ENCODE measurements at regions not wholly inside any gene's neighbourhood (a gene's known extent, or its start where the extent isn't known, plus 50 kb on each side); places are given as distances from the start of the nearest gene placed in this dataset.
"Not testable (repeated sequence)": the region's sequence is repeated elsewhere in the genome, so short reads cannot be mapped to it uniquely, and the experiment has no call there.

DNA sequence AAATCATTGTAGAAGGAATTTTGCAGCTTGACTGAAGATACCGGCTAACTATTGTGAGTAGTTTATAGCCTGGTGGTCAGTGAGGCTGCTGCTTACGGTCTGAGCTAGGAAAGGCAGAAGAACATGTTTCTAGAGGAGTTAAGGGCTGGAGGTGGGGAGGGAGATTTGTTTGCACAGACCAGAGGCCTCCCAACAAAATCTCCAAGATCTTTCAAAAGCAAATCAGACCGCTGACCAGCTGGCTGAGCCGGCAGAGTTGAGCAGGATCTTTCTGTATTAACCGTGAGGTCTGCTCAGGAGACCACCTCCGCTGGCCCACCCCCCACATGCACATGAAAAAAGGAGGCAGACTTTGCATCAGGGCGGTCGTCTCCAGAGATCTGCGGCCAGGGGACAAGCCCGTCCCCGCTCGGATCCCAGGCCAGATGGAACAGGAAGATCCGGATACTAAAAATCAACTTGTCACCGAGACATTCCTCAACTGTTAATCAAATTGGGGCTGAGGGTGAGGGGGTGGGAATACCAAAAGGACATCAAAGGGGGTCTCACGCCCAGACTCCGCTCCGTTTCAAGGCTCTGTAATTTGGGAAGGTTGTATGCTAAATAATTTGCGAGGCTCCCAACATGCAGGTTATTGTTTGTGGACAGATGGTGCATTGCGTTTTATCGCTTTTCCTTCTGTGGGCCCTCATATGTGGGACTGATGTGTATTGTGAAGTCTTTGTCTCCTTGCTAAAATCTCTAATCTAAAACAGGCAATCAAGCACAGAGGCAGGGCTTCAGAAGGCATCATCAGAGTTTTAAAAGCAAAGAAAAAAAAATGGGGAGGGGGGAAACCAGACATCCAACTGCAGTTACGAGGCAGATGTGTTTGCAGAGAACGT, 319.0 kb downstream of the ZNF536 start:
- no peak for DNase-seq (ENCODE audit: low read depth in 4 of 4, low spot score in 3 of 4)

DNA sequence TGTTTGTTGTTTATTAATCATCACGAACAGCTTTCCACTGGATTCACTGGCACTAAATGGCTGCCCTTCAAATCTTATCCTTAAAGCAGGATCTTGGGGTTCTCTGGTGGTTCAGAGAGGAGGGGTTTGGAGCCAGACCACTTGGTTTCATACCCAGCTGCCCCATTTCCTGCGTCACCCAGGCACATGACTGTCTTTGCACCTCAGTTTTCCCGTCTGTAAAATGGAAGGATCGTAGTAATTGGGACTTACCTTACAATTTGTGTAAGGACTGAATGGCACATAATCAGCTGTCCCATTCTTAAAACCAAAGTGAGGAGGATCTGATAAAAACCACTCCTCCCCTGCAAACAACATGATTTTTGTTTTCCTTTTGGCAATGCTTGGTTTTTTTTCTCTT, 318.3 kb downstream of the ZNF536 start:
- no peak for DNase-seq (ENCODE audit: low read depth in 4 of 4, low spot score in 3 of 4)

DNA sequence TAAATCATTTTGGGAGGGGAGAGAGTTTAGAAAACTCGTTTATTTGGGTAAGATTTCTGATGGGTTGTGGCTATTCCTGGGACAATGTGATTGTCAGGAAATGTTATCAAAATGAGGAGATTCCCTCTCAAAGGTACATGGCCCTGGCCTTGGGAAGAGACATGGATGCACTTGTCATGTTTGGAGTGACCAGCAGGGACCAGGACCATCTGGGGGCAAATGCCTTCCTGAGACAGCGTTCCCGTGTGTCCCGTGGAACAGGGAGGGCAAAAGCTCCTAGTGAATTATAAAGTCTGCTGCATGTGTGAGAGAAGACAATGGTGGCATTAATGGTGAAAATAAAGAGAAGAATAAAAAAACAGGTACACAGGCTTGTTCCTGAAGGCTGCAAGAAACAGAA, 317.3 kb downstream of the ZNF536 start:
- no peak for DNase-seq (ENCODE audit: low read depth in 4 of 4, low spot score in 3 of 4)

DNA sequence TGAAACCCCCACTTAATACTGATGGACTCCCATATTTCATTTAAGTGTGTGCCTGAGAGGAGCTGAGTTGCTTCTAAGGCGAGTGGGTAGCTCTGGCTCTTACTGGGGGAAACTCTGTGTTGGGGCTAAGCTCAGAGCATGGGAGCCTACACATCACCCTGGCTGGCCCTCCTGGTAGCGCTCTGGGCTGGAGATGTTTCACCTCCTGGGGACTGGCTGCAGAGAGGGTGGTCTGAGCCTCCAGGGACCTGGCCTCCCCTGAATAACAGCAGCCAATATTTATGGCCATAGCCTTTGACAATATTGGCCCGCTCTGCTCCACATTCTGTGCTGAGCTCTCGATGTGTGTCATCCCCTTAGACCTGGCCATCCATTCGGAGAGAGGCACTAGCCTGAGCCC, 316.5 kb downstream of the ZNF536 start:
- no peak for DNase-seq (ENCODE audit: low read depth in 4 of 4, low spot score in 3 of 4)

DNA sequence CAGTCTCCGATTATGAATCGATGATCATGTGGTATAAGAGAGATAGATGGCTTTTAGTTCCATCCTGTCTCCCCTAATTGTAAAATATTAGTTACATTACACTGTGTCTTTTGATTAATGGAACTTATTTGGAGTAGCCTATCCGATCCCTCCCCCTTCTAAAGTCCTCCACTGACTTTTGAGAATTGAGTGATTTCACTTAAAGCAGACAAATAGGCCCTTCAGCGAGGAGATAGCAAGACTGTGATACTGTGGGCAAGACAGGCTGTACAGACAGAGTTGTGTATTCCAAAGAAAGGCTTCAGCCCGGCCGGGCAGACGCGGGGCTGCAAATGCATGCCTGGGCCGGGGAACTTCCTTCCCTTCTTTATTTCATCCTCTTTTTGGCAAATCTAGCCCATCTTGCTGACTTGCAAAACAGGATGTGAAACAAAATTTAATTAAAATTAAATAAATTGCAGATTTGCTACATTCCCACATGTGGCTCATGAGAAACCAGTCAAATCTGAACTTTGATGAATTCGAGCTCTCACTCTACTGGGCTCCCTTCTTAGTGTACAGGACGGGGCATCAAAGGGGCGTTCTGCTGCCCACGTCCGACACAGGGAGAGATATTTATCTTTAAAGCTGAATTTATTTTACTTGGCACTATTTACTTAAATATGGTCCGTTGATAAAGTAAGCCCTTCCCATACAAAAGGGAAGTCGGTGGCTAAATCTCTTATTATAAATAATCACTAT, 314.8 kb downstream of the ZNF536 start:
- no peak for DNase-seq (ENCODE audit: low read depth in 4 of 4, low spot score in 3 of 4)

DNA sequence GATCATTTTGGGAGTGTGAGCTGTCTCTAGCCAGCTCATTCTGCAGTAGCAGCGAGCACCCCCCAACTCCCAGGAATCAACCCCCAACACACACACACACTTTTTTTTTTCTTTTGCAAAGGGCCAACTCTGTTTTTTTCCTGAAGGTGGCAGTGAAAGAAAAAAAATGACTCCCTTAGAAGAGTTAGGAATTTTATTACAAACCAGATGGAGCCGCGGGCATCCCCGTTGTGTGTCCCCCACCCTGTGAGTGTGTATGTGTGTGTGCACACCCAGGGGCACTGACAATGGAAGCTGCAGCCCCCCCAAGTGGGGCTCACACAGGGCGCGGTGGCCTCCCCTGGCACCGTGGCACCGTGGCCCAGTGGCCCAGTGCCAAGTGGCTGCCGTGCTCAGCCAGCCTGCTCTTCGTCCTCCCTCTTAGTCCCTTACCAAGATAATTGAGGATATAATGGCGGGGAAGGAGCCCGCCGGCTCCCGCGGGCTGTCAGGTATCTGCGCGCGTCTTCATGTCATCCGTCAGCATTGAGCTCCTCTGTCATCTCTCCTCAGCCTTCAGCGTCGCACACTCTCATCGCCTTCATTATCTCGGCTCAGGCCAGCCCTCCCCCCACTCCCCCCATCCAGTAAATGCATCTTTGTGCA, 314.1 kb downstream of the ZNF536 start:
- DNase-seq (ENCODE audit: low read depth in 4 of 4, low spot score in 3 of 4) = no peak

DNA sequence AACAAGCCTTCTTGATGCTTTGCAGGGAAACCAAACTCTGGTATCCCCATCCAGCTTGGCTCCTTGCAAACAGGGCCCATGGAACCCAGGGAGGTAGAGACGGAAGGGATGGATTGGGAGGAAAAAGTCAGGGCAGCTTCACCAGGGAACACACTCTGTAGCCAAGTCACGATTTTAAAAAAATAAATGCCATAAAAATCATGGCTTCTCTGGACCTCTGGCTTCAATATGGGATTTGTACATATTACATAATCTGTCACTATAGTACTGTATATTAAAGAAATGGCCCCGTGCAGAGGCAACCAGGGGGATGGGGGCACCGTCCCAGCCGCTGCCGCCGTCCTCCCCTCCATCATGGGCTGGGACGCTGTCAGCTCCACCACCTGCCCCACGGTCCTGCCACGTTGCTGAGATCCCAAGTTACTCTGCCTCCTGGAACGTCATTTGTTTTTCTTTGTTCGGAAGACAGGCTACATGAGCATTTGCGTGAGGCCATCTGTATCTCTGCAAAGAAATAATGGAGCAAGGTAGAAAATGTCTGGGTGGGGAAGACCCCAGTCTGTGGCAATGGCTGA, 313.3 kb downstream of the ZNF536 start:
- DNase-seq (ENCODE audit: low read depth in 4 of 4, low spot score in 3 of 4) = no peak

DNA sequence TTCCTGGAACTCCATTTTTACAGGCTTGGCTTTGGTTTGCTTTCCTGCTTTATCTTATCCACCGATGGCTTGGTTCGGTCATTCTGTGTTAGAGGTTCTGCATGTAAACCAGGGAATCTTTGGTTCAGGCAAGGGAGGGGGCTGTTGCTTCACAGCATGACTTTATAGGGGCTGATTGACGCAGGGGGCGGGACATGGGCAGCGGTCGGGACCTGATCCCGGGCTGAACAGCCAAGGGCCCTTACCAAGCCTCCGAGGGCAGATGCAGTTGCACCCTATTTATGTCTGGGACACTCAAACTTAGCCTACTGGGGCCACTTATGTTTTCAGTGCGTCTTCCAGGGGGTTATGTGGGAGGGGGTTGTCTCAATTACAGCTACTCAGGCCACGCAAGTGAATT, 312.4 kb downstream of the ZNF536 start:
- DNase-seq (ENCODE audit: low read depth in 4 of 4, low spot score in 3 of 4) = no peak

DNA sequence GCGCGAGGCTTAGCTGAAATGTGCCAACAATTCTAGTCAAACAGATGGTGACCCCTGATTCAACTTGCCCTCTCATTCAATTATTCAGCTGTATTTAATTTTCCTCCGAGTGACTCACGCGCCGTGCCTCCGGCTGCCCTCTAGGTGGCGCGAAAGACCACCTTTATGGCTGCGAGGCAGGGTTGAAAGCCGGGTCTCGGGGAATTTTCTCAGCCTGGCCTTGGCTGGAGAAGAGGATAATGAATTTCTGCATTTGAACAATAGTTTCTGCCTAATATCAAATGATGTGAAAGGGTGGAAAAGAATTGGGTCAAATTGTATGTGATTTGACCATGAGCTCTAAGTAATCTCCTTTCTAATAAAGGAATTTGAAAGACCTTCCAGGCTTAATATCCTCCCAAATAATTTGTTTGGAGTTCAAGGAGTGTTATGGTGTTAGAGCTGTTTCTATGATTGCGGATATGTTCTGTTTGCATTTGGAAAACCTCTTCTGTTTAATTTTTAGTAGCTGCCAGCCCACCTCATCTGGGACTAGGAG, 310.9 kb downstream of the ZNF536 start:
- DNase-seq (ENCODE audit: low read depth in 4 of 4, low spot score in 3 of 4) = peak; percentile 56 to 63 (median 60)

DNA sequence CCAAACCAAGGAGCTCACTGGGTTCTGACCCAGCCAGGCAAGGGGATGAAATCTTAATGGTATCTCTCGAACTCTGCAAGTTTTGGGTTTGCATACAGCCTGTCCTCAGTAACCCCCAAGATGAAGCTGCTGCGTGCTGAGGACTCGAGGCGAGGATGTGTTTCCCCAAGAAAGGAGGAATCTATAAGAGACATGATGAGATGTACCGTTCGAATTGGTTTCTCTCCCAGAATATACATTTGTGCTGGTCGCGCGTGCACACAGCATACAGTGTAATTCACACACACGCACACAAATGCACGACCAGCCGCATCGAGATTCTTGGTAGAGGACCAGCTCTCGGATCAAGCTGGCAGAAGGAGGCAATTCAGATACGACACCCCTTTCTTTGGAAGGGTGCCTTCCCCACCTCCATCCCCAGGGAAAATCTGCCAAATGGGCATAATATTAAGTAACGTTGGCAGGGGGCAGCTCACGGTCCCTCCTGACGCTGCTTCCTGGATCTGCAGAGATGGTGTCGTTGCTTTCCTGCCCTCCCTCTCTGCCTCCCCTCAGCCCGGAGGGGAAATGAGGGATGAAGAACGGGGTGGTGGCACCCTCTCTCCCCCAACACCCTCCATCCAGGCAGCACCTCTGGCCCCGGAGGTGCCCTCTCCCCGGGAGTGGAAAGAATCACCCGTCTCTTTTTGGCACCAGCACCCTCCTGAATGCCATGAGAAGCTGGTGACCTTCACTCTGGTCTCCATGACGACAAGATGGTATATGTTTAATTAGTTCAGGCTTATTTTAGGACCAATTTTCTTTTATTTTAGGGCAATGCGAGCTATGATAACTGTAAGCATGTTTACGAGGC, 310.2 kb downstream of the ZNF536 start:
- no peak for DNase-seq (ENCODE audit: low read depth in 4 of 4, low spot score in 3 of 4)

DNA sequence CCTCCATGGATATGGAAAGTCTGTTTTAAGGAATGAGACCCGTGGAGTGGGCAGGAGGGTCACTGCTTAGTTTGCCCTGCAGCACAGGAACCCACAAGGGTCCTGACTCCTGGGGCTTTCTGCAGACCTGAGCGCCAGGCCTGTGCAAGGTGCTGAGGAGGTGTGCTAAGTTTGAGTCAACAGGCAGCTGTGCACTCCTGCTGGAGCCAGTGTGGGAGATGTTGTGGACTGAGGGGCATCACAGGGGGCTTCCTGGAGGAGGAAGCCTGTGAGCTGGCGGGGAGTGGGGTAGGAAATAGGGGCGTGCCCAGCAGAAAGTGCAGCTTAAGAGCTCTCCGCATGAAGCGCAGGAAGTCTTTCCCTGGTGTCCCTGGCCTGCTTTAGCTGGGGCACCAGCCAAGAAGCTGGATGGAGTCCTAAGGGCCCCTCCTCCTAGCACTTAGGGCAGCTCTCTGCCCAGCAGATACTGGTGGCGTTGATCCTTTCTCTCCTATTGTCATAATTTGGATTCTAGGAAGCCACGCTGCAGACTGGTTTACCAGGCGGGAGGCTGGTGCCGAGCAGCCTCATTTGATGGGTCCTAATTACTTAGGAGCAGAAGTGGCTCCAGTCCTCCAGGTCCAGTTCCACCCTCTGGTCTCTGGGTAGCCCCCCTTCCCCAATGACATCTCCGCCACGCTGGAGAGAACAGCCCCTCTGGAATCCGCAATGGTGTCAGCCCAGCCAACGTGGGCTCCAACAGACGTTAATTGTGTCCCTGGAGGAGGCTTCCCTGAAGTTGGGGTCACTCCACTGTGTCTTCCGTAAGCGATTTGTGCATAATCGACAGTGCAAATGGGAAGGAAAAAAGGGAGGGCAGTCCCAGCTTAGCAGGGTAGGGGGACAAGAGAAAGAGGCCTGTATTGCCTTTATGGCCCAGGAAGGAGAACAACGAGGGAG, 309.2 kb downstream of the ZNF536 start:
- no peak for DNase-seq (ENCODE audit: low read depth in 4 of 4, low spot score in 3 of 4)

DNA sequence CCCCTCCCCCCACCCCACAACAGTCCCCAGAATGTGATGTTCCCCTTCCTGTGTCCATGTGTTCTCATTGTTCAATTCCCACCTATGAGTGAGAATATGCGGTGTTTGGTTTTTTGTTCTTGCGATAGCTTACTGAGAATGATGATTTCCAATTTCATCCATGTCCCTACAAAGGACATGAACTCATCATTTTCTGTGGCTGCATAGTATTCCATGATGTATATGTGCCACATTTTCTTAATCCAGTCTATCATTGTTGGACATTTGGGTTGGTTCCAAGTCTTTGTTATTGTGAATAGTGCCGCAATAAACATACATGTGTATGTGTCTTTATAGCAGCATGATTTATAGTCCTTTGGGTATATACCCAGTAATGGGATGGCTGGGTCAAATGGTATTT, 308.2 kb downstream of the ZNF536 start:
- not testable (repeated sequence) for DNase-seq (ENCODE audit: low read depth in 4 of 4, low spot score in 3 of 4)

DNA sequence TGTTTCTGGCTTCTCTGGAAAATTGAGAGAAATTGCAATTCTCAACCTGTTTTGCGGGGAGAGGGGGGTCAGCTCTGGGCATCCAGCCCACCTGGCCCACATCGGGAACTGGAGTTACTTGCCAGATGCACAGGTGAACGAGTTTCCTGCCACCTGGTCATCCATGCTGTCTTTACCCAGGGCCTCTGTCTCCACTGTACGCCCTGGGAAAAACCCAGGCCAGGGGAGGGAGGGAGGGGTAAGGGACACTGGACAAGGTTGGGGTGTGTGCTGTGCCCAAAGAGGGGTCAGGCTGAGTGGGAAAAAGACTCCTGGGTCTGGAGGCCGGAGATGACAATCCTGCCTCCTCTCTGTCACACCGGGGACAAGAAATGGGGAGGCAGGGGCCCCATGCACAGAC, 307.6 kb downstream of the ZNF536 start:
- no peak for DNase-seq (ENCODE audit: low read depth in 4 of 4, low spot score in 3 of 4)

DNA sequence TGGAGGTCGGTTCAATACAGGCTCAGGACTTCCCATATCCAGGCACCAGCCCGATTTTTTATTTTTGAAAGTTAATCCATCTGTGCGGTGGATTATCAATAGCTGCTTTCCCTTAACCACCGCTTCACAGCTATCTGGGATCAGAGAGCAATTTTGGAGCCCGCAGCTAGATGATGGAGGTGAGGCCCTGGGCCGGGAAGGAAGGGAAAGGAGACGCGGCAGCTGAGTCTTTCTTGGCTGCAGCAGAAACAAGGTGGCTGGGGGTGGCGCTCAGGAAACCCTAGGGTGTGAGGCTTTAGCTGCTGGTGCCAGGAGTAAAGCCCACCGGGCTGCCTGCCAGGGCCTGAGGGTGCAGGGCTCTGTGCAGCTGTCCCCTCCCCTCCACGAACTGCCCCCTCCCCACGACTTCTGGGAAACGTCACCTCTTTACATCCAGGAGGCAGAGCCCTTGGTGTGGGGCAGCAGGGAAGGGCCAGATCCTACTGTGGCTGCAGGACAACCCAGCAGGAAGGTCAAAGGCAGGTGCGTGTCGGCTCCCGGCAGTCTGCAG, 307.0 kb downstream of the ZNF536 start:
- DNase-seq (ENCODE audit: low read depth in 4 of 4, low spot score in 3 of 4) = no peak

DNA sequence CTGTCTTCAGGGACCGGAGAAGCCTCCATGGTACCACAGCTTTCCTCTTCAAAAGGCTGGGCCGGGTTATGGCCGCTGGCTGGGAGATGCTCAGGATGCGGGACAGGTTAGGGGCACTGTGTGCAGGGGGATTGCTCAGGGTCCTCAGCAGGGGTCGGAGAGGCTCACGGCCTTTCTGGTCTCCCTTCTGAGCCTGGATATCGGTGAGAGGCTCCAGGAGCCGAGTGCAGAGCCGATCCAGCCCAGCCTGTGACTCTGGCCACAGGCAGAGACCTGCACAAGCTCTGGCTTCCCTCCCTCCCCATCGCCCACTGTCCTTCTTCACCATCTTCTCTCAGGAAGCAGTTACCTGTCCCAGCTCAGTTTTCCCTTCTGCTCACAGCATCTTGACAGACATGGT, 306.0 kb downstream of the ZNF536 start:
- DNase-seq (ENCODE audit: low read depth in 4 of 4, low spot score in 3 of 4) = no peak

DNA sequence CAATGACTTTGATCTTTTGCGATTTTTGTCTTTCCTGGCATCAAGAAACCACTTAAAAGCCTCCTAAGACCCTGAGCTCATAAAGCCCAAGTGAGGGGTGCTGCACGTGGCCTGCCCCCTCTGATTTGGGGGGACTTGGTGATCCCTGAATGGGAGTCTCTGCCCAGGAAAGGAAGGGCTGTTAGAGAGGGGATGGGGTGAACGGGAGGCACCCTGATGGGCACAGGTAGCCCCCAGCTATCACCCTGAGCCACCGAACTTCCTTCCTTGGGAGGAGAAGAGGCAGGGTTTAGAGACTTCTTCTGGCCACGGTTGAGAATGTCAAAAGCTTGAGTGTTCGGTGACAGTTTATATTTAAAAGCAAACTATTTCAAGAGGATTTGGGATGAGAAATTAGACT, 305.5 kb downstream of the ZNF536 start:
- DNase-seq (ENCODE audit: low read depth in 4 of 4, low spot score in 3 of 4) = no peak

DNA sequence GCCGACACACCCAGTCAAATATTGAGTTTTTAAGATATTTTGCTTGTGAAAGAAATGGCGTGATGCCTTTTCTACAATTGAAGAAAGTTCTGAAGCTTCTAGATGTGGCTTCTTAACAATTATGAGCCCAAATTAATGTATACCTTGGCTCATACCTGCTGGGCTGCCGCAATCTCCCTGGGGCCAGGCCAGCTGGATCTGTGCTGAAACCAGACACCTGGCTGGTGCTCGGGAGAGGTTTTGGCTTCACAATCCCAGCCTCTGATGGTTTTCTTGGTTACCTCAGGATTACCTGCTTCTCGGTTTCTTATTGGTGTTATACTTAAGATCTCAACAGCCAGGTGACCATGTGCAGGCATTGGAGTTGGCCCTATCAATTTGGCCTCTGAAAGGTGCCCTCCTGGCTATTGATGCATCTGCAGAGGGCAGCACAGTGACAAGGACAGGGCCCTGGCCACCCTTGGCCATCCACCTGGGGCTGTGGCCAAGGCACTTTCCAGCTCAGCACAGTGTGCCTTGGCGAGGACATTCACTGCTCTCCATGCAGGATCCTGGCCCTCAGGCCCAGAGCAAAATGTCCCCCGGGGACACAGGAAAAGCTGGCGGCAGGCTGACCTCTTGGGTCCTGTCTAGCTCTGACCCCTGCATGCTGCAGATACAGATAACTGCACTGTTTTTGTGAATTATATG, 305.0 kb downstream of the ZNF536 start:
- no peak for DNase-seq (ENCODE audit: low read depth in 4 of 4, low spot score in 3 of 4)

DNA sequence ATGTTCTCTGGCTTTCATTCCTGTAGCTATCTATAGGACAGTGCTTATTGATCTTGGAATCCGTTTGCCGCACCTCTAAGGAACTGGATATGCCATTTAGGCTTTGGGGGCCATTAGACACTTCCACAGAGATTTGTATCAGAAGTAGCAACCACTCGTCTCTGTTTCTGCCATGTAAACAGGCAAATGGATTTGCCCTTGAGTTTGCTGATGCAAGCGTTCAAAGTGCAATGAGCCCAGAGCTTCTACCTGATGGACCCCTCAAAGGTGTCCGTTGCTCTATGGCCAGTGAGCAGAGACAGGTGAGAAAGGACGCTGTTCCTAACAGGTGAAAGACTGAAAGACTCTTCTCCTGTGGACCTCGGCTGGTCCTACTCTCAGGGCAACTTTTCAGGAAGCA, 302.9 kb downstream of the ZNF536 start:
- no peak for DNase-seq (ENCODE audit: low read depth in 4 of 4, low spot score in 3 of 4)

All from left renal pelvis (tissue), 4 donors.